ENCODE measurements at regions not wholly inside any gene's neighbourhood (a gene's known extent, or its start where the extent isn't known, plus 50 kb on each side); places are given as distances from the start of the nearest gene placed in this dataset.

- Histone ChIP-seq H3K27me3 (ENCODE audit: insufficient read depth, low read length, poor library complexity, severe bottlenecking) (no peaks in the 10 kb centered on the region), H3K36me3 (ENCODE audit: insufficient read depth, low read length) (no peaks in the 10 kb centered on the region), H2AFZ (ENCODE audit: low read length) (no peak overlapping the region), H3F3A (ENCODE audit: low read depth) (no peaks in the 10 kb centered on the region), H3K79me2 (ENCODE audit: insufficient read depth, low read length) (no peaks in the 10 kb centered on the region), H3K4me2 (ENCODE audit: low read depth, low read length, poor library complexity, severe bottlenecking) (no peak overlapping the region), H3K9me3 (ENCODE audit: insufficient read depth, low read depth, low read length) (no peaks in the 10 kb centered on the region), H3K9ac (ENCODE audit: low read depth, low read length, poor library complexity, severe bottlenecking) (no peak overlapping the region), H3K4me1 (ENCODE audit: insufficient read depth, low read length, poor library complexity, severe bottlenecking) (no peaks in the 10 kb centered on the region), H3K4me3 (ENCODE audit: low read length, poor library complexity, severe bottlenecking) (no peak overlapping the region), H4K20me1 (ENCODE audit: insufficient read depth, low read length, poor library complexity, severe bottlenecking) (no peaks in the 10 kb centered on the region), H3K9me2 (replicated peaks; ENCODE audit: low read depth, low read length) (no peaks in the 10 kb centered on the region)
- TF ChIP-seq EZH2phosphoT487 (IDR thresholded peaks at IDR 0.05; ENCODE audit: borderline replicate concordance) = no peak
Measured at GRCh38 chrX:131595120-131595519, 51.2 kb downstream of the OR13H1 start.

GRCh38 chrX:131607792-131608369, 64.0 kb downstream of the OR13H1 start:
- Histone ChIP-seq H3K9me2 (replicated peaks; ENCODE audit: low read depth, low read length) (no peaks in the 10 kb centered on the region), H3K36me3 (ENCODE audit: insufficient read depth, low read length) (no peaks in the 10 kb centered on the region), H3F3A (ENCODE audit: low read depth) (no peaks in the 10 kb centered on the region), H3K4me3 (ENCODE audit: low read length, poor library complexity, severe bottlenecking) (no peak overlapping the region), H3K4me1 (ENCODE audit: insufficient read depth, low read length, poor library complexity, severe bottlenecking) (no peaks in the 10 kb centered on the region), H3K4me2 (ENCODE audit: low read depth, low read length, poor library complexity, severe bottlenecking) (no peak overlapping the region), H3K9ac (ENCODE audit: low read depth, low read length, poor library complexity, severe bottlenecking) (no peak overlapping the region), H3K9me3 (ENCODE audit: insufficient read depth, low read depth, low read length) (no peaks in the 10 kb centered on the region), H2AFZ (ENCODE audit: low read length) (no peak overlapping the region), H3K79me2 (ENCODE audit: insufficient read depth, low read length) (no peaks in the 10 kb centered on the region), H4K20me1 (ENCODE audit: insufficient read depth, low read length, poor library complexity, severe bottlenecking) (no peaks in the 10 kb centered on the region), H3K27me3 (ENCODE audit: insufficient read depth, low read length, poor library complexity, severe bottlenecking) (no peaks in the 10 kb centered on the region)
- TF ChIP-seq CTCF (conservative IDR thresholded peaks at IDR 0.05; ENCODE audit: low read length) = no peak
- no peak for TF ChIP-seq EZH2phosphoT487 (IDR thresholded peaks at IDR 0.05; ENCODE audit: borderline replicate concordance)

GRCh38 chrX:131609480-131609879, 65.6 kb downstream of the OR13H1 start:
- no peaks in the 10 kb centered on the region for H3K27me3 ChIP-seq (ENCODE audit: insufficient read depth, low read length, poor library complexity, severe bottlenecking)
- H3K4me2 ChIP-seq (ENCODE audit: low read depth, low read length, poor library complexity, severe bottlenecking) = no peak overlapping the region
- no peak overlapping the region for H2AFZ ChIP-seq (ENCODE audit: low read length)
- H3F3A ChIP-seq (ENCODE audit: low read depth) = no peaks in the 10 kb centered on the region
- no peaks in the 10 kb centered on the region for H3K36me3 ChIP-seq (ENCODE audit: insufficient read depth, low read length)
- H3K4me3 ChIP-seq (ENCODE audit: low read length, poor library complexity, severe bottlenecking) = no peak overlapping the region
- no peaks in the 10 kb centered on the region for H3K4me1 ChIP-seq (ENCODE audit: insufficient read depth, low read length, poor library complexity, severe bottlenecking)
- H3K9me3 ChIP-seq (ENCODE audit: insufficient read depth, low read depth, low read length) = no peaks in the 10 kb centered on the region
- TF ChIP-seq EZH2phosphoT487 (IDR thresholded peaks at IDR 0.05; ENCODE audit: borderline replicate concordance) (no peak), CTCF (conservative IDR thresholded peaks at IDR 0.05; ENCODE audit: low read length) (no peak)
- H3K79me2 ChIP-seq (ENCODE audit: insufficient read depth, low read length) = no peaks in the 10 kb centered on the region
- no peaks in the 10 kb centered on the region for H4K20me1 ChIP-seq (ENCODE audit: insufficient read depth, low read length, poor library complexity, severe bottlenecking)
- no peak overlapping the region for H3K9ac ChIP-seq (ENCODE audit: low read depth, low read length, poor library complexity, severe bottlenecking)
- no peaks in the 10 kb centered on the region for H3K9me2 ChIP-seq (replicated peaks; ENCODE audit: low read depth, low read length)

- no peak overlapping the region for H2AFZ ChIP-seq (ENCODE audit: low read length)
- H4K20me1 ChIP-seq (ENCODE audit: insufficient read depth, low read length, poor library complexity, severe bottlenecking) = no peaks in the 10 kb centered on the region
- no peaks in the 10 kb centered on the region for H3K36me3 ChIP-seq (ENCODE audit: insufficient read depth, low read length)
- no peak overlapping the region for H3K4me3 ChIP-seq (ENCODE audit: low read length, poor library complexity, severe bottlenecking)
- no peaks in the 10 kb centered on the region for H3F3A ChIP-seq (ENCODE audit: low read depth)
- no peak overlapping the region for H3K4me2 ChIP-seq (ENCODE audit: low read depth, low read length, poor library complexity, severe bottlenecking)
- H3K27me3 ChIP-seq (ENCODE audit: insufficient read depth, low read length, poor library complexity, severe bottlenecking) = no peaks in the 10 kb centered on the region
- H3K79me2 ChIP-seq (ENCODE audit: insufficient read depth, low read length) = no peaks in the 10 kb centered on the region
- no peak overlapping the region for H3K9ac ChIP-seq (ENCODE audit: low read depth, low read length, poor library complexity, severe bottlenecking)
- TF ChIP-seq CTCF (conservative IDR thresholded peaks at IDR 0.05; ENCODE audit: low read length) (no peak), EZH2phosphoT487 (IDR thresholded peaks at IDR 0.05; ENCODE audit: borderline replicate concordance) (no peak)
- H3K9me3 ChIP-seq (ENCODE audit: insufficient read depth, low read depth, low read length) = no peaks in the 10 kb centered on the region
- no peaks in the 10 kb centered on the region for H3K9me2 ChIP-seq (replicated peaks; ENCODE audit: low read depth, low read length)
- H3K4me1 ChIP-seq (ENCODE audit: insufficient read depth, low read length, poor library complexity, severe bottlenecking) = no peaks in the 10 kb centered on the region
Measured at GRCh38 chrX:131613260-131613659, 69.4 kb downstream of the OR13H1 start.

Data from Loucy (cell line).